Naive thymus-derived CD8-positive, alpha-beta T cell (primary cell): ENCODE measurements at regions not wholly inside any gene's neighbourhood (a gene's known extent, or its start where the extent isn't known, plus 50 kb on each side); places are given as distances from the start of the nearest gene placed in this dataset.

ENCODE experiments used
- ATAC-seq, 2 donors: fragments of 150-1000 bp; cut with Tn5 transposase in 1 of 2; sonication (Bioruptor Pico), chemical (Tn5 transposase) in 1 of 2; 1 replicate in 1 of 2; 2 replicates in 1 of 2; pipeline ENCODE4 v1.10.0; 2021; ENCODE audit warnings: mild to moderate bottlenecking in 2 of 2, moderate library complexity in 2 of 2
- POLR2A ChIA-PET: fragments of 350-600 bp; sonication (Branson Sonifier 250); formaldehyde crosslinking; loops from one replicate; lab custom pipeline; 2021; ENCODE audit warnings: antibody characterized with exemption; lab: Charles Lee
- DNase-seq, 10 donors: peaks; one replicate each; pipeline versions ENCODE4 v3.0.0 to v3.0.0-alpha.2; 2020 to 2022
- H3K27ac Mint-ChIP-seq, 10 donors: one replicate each; pipeline ENCODE4 v1.8.0; 2020 to 2022; ENCODE audit warnings: mild to moderate bottlenecking in 10 of 10, mixed read lengths in 10 of 10, moderate library complexity in 4 of 10, inconsistent platforms in 1 of 10
- H3K27me3 Mint-ChIP-seq, 5 donors: one replicate each; pipeline ENCODE4 v1.8.0; 2021 to 2022; ENCODE audit warnings: mixed read lengths in 5 of 5
- H3K36me3 Mint-ChIP-seq, 3 donors: one replicate each; pipeline ENCODE4 v1.8.0; 2020 to 2022; ENCODE audit warnings: mixed read lengths in 3 of 3, mild to moderate bottlenecking in 2 of 3, inconsistent platforms in 1 of 3
- H3K4me1 Mint-ChIP-seq, 4 donors: one replicate each; pipeline ENCODE4 v1.8.0; 2021 to 2022; ENCODE audit warnings: mixed read lengths in 4 of 4
- H3K4me3 Mint-ChIP-seq, 10 donors: one replicate each; pipeline ENCODE4 v1.8.0; 2020 to 2022; ENCODE audit warnings: mild to moderate bottlenecking in 10 of 10, mixed read lengths in 10 of 10, moderate library complexity in 6 of 10, inconsistent platforms in 1 of 10
- H3K9me3 Mint-ChIP-seq, 9 donors: one replicate each; pipeline ENCODE4 v1.8.0; 2020 to 2022; ENCODE audit warnings: mixed read lengths in 9 of 9, mild to moderate bottlenecking in 3 of 9, inconsistent platforms in 1 of 9, moderate library complexity in 1 of 9

DNA sequence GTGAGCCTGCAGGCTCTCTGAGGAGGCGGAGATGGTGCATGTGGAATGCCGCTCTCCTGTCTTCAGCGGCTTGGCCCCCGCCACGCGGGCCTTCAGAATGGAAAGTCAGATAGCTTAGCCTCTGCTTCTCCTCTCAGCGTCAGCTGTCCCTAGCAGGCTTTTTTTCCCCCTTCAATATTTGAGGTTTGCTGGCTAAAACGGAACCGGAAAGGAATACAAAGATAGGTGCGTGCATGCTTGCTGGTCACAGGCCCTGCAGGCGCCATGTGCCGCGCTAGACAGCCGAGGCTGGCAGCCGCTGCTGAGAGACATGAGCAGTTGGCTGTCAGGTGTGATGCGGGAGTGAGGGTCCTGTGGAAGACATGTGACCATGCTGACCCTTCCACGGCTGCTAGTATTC is 161.2 kb upstream of the COBL start:
- Mint-ChIP-seq H3K27ac (no peak overlapping the region), H3K27me3 (peaks cover 0 to 4% (median 0%) of the 10 kb centered on the region in 5 donors), H3K4me3 (no peak overlapping the region)

DNA sequence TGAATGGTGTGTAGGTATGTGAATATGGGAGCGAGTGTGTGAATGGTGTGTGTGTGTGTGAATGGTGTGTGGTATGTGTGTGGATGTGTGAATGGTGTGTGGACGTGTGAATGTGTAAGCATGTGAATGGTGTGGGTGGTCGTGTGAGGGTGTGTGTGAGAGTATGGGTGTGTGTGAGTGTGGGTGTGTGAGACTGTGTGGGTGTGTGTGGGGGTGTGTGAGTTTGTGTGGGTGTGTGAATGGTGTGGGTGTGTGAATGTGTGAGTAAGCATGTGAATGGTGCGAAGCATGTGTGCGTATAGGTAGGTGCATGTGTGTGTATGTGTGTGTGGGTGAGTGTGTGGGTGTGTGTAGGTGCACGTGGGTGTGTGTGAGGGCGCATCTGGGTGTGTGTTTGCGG is 160.7 kb upstream of the COBL start:
- ATAC-seq = no peak
- POLR2A ChIA-PET = no interaction called here
- Mint-ChIP-seq H3K4me3 (no peak overlapping the region), H3K4me1 (peaks cover 0 to 5% (median 1%) of the 10 kb centered on the region in 4 donors), H3K27ac (no peak overlapping the region), H3K36me3 (no peaks in the 10 kb centered on the region), H3K27me3 (peaks cover 0 to 8% (median 0%) of the 10 kb centered on the region in 5 donors), H3K9me3 (peaks cover 0 to 5% (median 0%) of the 10 kb centered on the region in 9 donors)
- no peak for DNase-seq

More for the DNA sequence above, 161.2 kb upstream of the COBL start:
- ATAC-seq (no peak), DNase-seq (no peak)
- H3K36me3 Mint-ChIP-seq = no peaks in the 10 kb centered on the region
- H3K9me3 Mint-ChIP-seq = peaks cover 0 to 5% (median 0%) of the 10 kb centered on the region in 9 donors
- POLR2A ChIA-PET = no interaction called here
- peaks cover 0 to 2% (median 0%) of the 10 kb centered on the region in 4 donors for H3K4me1 Mint-ChIP-seq

DNA sequence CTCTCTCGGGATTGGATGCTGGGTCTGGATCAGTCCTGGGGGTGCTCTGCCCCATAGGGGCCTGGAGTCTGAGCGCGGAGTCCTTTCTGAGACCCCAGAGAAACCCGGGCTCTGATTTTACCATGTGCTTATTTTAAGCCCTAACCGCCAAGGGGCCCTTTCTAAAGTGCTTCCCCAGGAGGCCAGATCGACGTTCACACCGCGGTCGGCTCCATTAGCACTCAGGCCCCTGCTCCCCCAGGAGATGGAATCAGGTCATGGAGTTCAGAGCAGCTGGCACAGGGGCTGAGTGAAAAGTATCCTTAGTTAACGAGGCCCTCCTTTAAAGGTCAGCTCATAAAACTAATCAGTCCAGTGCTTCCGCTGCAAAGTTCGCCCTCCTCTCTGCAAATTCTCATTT is 159.4 kb upstream of the COBL start:
- DNase-seq (no peak), ATAC-seq (no peak)
- Mint-ChIP-seq H3K4me3 (no peak overlapping the region), H3K9me3 (peaks cover 0 to 5% (median 0%) of the 10 kb centered on the region in 9 donors), H3K27me3 (peaks cover 3 to 12% (median 5%) of the 10 kb centered on the region in 5 donors), H3K36me3 (no peaks in the 10 kb centered on the region), H3K4me1 (peaks cover 0 to 16% (median 9%) of the 10 kb centered on the region in 4 donors), H3K27ac (peak overlapping the region in 1 of 10 donors; percentile 56)
- POLR2A ChIA-PET = no interaction called here

DNA sequence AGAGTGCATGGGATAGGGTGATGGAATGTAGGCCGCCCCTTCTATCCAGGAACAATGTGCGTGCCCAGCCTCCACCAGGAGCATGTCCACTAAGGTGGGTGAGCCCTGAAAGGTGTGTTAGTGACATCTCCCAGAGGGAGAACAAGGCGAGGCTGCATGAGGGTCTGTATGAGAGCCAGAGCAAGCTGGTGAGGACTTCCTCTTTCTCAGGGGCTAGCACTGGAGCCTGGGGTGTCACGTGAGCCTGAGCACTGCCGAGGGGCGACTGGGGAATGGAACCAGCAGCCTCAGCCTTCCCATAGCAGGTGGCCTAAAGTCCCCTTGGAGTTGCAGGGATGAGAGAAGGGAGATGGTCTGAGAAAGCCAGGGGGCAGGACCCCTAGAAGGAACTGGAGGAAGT is 156.3 kb upstream of the COBL start:
- Mint-ChIP-seq H3K9me3 (peaks cover 0 to 3% (median 0%) of the 10 kb centered on the region in 9 donors), H3K27me3 (peaks cover 3 to 12% (median 10%) of the 10 kb centered on the region in 5 donors), H3K27ac (peak overlapping the region in 1 of 10 donors; percentile 19), H3K36me3 (no peaks in the 10 kb centered on the region), H3K4me3 (peak overlapping the region in 2 of 10 donors; percentile 8 to 14), H3K4me1 (peaks cover 2 to 25% (median 15%) of the 10 kb centered on the region in 4 donors)
- DNase-seq = no peak
- no peak for ATAC-seq
- POLR2A ChIA-PET = no interaction called here

DNA sequence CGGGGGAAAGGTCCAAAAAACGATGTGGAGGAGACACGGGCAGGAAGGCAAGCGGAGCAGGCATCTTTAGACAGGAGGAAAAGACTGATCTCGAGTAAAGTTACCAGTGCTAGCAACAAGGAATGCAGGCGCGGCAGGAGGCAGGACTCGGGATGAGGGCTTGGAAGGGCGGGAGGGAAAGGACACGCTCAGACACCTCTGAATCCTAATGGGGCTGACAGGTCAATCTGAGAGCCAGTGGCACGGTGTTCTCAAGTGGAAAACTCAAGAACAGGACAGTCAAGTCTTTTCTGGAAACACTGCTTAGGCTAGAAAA is 155.3 kb upstream of the COBL start:
- DNase-seq = no peak
- H3K27ac Mint-ChIP-seq = peak overlapping the region in 7 of 10 donors; percentile 1 to 89 (median 58)
- H3K4me1 Mint-ChIP-seq = peaks cover 9 to 34% (median 23%) of the 10 kb centered on the region in 4 donors
- H3K4me3 Mint-ChIP-seq = peak overlapping the region in 8 of 10 donors; percentile 59 to 76 (median 70)
- ATAC-seq = no peak
- H3K36me3 Mint-ChIP-seq = no peaks in the 10 kb centered on the region
- peaks cover 3 to 12% (median 10%) of the 10 kb centered on the region in 5 donors for H3K27me3 Mint-ChIP-seq
- POLR2A ChIA-PET = no interaction called here
- H3K9me3 Mint-ChIP-seq = peaks cover 0 to 3% (median 0%) of the 10 kb centered on the region in 9 donors

DNA sequence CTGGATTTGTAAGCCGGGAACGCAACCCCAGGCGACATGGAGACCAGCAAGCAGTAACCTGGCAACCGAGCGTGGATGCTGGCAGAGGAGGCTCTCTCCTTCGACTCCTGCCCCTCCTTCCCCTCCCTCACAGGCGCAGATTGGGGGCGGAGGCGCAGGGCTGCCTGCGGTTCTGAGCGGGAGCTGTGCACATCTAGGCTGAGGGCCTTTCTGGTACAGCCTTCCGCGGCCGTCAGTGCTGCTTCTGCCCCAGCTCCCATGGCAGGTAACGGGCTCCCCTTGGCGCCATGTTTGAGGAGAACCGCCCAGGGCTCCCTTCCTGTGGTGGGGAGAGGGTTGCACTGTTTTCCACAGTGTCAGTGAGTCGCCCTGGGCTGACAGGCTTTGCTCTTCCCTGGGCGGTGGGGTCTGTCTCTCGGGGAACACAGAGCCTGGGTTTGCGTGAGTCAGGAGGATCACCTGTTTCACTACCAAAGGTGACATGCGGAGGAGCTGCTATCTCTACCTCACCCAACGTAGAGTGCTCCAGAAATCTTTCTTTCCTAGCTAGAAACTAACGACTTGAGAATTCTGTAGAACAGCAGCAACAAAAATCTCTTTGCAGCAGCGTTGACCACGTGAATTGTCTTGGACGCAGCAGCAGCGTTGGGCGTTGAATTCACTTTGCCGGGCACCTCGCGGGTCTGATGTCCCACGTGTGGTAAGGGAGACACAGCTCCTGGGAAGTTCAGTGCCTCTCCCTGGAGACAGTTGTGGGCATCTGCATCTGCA is 154.8 kb upstream of the COBL start:
- peak overlapping the region in 8 of 10 donors; percentile 44 to 89 (median 66) for H3K27ac Mint-ChIP-seq
- peak overlapping the region in 9 of 10 donors; percentile 59 to 76 (median 68) for H3K4me3 Mint-ChIP-seq
- peaks cover 3 to 12% (median 10%) of the 10 kb centered on the region in 5 donors for H3K27me3 Mint-ChIP-seq
- no peaks in the 10 kb centered on the region for H3K36me3 Mint-ChIP-seq
- DNase-seq (peak in 5 of 10 donors; percentile 15 to 27 (median 23)), ATAC-seq (peak; percentile 48 to 61)
- peaks cover 0 to 3% (median 0%) of the 10 kb centered on the region in 9 donors for H3K9me3 Mint-ChIP-seq
- H3K4me1 Mint-ChIP-seq = peaks cover 9 to 36% (median 26%) of the 10 kb centered on the region in 4 donors
- POLR2A ChIA-PET = no interaction called here

DNA sequence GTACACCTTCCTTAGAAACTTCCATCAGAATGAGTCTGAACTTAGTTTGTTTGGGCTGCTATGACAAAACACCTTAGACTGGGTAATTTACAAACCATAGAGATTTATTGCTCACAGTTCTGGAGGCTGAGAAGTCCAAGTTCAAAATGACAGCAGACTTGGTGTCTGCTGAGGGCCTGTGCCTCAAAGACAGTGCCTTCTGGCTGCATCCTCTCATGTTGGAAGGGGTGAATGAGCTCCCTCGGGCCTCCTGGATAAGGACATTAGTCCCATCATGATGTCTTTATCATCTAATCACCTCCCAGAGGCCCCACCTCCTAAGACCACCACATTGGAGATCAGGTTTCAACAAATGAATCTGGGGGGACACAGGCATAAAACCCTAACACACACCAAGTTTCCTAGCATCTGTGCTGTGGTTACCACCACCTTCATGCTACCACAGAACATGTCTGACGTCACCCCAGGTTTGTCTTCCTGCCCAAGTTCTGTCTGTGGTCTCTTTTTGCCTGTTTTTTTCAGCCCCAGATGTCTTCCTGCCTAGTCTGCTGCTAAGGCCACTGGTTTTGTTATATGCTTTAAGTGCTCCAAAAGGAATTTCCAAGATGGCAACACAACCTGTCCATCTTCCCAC is 150.9 kb upstream of the COBL start:
- Mint-ChIP-seq H3K27me3 (peaks cover 3 to 10% (median 5%) of the 10 kb centered on the region in 5 donors), H3K27ac (peak overlapping the region in 9 of 10 donors; percentile 36 to 92 (median 82)), H3K9me3 (peaks cover 0 to 2% (median 0%) of the 10 kb centered on the region in 9 donors), H3K4me3 (peak overlapping the region in 5 of 10 donors; percentile 8 to 50 (median 34)), H3K36me3 (no peaks in the 10 kb centered on the region), H3K4me1 (peaks cover 9 to 42% (median 24%) of the 10 kb centered on the region in 4 donors)
- ATAC-seq (peak; percentile 86 to 87), DNase-seq (peak in 8 of 10 donors; percentile 21 to 71 (median 62))
- POLR2A ChIA-PET = no interaction called here

DNA sequence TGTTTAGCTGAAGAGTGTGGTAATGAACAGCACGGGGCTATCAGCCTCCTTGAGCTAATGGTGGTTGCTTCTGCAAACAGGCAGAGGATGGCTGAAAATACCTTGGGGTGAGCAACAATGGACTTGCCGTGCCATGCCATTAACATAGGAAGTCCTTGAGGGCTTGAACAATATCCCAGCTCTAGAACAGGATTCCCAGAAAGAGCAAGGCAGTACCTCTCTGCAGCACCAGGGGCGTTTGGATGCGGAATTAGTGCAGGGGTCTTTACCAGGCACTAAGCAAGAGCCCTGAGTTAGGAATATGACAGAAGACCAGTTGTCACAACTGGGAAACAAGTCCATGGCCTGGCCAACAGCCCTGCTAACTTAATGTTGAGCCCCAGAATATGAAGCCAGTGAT is 143.2 kb upstream of the COBL start:
- Mint-ChIP-seq H3K4me1 (no peaks in the 10 kb centered on the region), H3K27me3 (peaks cover 0 to 3% (median 0%) of the 10 kb centered on the region in 5 donors), H3K9me3 (peaks cover 0 to 2% (median 0%) of the 10 kb centered on the region in 9 donors), H3K36me3 (no peaks in the 10 kb centered on the region), H3K27ac (no peak overlapping the region), H3K4me3 (no peak overlapping the region)
- POLR2A ChIA-PET = no interaction called here
- no peak for ATAC-seq
- DNase-seq = no peak

DNA sequence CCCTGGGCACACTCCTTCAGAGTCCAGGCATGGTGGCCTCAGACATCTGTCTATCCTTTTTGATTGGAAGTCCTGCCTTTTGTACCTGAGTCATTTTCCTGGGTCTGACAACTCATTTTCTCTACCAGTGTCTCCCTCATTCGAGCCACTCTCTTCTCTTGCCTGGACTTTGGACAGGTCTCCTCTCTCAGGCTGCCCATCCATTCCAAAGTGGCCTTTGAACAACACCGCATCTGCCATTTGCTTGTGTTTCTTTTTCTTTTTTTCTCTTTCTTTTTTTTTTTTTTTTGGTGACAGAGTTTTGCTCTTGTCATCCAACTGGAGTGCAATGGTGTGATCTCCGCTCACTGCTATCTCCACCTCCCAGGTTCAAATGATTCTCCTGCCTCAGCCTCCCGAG is 142.1 kb upstream of the COBL start:
- ATAC-seq = no peak
- H3K27ac Mint-ChIP-seq = no peak overlapping the region
- H3K4me1 Mint-ChIP-seq = no peaks in the 10 kb centered on the region
- DNase-seq = no peak
- POLR2A ChIA-PET = no interaction called here
- H3K27me3 Mint-ChIP-seq = no peaks in the 10 kb centered on the region
- no peaks in the 10 kb centered on the region for H3K36me3 Mint-ChIP-seq
- peaks cover 0 to 2% (median 0%) of the 10 kb centered on the region in 9 donors for H3K9me3 Mint-ChIP-seq
- H3K4me3 Mint-ChIP-seq = no peak overlapping the region

DNA sequence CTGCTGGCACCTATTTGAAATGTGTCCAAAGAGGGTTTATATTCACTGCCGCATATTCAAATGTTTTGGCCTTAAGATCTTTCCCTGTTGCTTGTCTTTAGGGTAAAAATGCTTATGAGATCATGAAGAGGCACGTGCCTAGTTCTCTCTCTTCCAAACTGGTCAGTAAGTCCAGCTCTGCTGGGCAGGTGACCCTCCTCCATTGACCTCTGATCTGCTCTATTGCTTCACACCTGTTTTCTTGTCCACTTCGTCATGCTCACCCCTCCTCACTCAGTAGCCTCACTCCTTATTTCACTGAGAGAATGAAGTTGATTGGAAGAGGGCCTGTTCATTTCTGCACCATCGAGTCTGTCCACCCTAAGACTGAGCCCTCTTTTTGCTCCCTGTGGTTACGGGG is 140.5 kb upstream of the COBL start:
- H3K9me3 Mint-ChIP-seq = no peaks in the 10 kb centered on the region
- H3K4me1 Mint-ChIP-seq = no peaks in the 10 kb centered on the region
- H3K27ac Mint-ChIP-seq = peak overlapping the region in 2 of 10 donors; percentile 0 to 21
- DNase-seq (no peak), ATAC-seq (no peak)
- no peaks in the 10 kb centered on the region for H3K36me3 Mint-ChIP-seq
- no peak overlapping the region for H3K4me3 Mint-ChIP-seq
- POLR2A ChIA-PET = no interaction called here
- no peaks in the 10 kb centered on the region for H3K27me3 Mint-ChIP-seq

DNA sequence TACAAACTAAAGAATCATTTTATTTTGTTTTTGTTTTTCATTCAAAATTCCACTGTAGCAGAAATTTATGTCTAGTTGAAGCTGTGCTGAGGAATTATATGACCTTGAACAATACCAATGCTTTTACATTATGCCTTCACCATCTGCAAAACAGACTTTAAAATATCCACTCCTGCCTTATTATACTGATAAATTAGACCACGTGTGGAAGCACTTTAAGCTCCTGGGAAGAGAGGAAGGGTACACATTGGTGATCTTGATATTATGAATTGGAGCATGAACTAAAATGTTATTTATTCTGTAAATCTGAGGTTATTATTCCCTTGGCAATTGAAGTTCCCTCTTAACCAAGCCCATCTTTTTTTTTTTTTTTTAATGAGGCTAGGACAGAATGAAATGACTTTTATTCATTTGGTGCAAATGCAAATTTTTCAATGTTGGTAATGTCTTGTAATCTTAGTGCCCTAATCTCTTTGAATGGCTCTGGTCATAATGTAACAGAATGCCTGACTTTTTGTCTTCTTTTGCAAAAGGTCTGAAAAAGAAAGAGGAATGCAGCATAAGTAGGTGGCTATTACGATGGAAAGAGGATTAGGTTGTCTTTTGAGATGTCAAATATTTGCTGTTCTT is 139.9 kb upstream of the COBL start:
- Mint-ChIP-seq H3K4me3 (no peak overlapping the region), H3K27ac (no peak overlapping the region), H3K27me3 (no peaks in the 10 kb centered on the region), H3K9me3 (no peaks in the 10 kb centered on the region), H3K4me1 (no peaks in the 10 kb centered on the region), H3K36me3 (no peaks in the 10 kb centered on the region)
- ATAC-seq = no peak
- no peak for DNase-seq
- POLR2A ChIA-PET = no interaction called here

DNA sequence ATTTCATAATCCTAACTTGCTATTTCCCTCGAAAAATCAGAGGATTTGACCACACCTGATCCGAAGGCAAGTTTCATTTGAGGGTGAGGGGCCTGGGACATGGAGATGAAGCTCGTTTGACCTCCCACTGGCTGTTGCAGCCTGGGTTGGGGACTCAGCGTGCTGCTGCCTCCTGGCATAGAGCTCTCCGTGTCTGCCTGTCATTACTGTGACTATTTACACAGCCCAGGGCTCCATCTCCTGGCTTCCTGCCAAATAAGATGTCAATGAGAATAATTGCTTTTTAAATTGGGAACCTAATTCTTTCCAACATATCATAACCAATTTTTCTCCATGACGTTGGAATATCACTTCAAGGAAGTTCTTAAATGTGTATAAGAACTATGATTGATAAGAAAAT is 139.3 kb upstream of the COBL start:
- H3K36me3 Mint-ChIP-seq = no peaks in the 10 kb centered on the region
- no peak for ATAC-seq
- H3K27me3 Mint-ChIP-seq = no peaks in the 10 kb centered on the region
- no peak overlapping the region for H3K4me3 Mint-ChIP-seq
- no peak overlapping the region for H3K27ac Mint-ChIP-seq
- no peaks in the 10 kb centered on the region for H3K9me3 Mint-ChIP-seq
- DNase-seq = no peak
- POLR2A ChIA-PET = no interaction called here
- no peaks in the 10 kb centered on the region for H3K4me1 Mint-ChIP-seq

DNA sequence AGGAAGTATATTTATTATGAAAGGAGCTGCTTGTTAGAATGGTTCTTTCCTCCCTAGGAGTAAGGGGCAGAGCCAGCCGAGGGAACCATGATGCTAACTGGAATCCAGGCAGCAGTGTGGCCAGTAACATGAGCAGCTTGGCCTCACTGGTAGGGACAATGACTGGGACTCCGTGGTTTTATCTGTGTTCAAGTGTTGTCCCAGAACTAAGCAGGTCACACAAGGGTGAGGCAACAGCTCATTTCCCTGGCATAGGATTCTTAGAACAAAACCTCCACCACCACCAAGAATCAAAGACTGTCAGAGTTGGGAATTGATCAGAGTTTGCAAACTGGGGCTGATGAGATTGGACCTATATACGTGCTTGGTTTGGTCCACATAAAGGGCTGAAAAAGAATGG is 138.9 kb upstream of the COBL start:
- peaks cover 0 to 2% (median 0%) of the 10 kb centered on the region in 9 donors for H3K9me3 Mint-ChIP-seq
- H3K4me3 Mint-ChIP-seq = no peak overlapping the region
- H3K27ac Mint-ChIP-seq = no peak overlapping the region
- no peaks in the 10 kb centered on the region for H3K36me3 Mint-ChIP-seq
- H3K27me3 Mint-ChIP-seq = peaks cover 0 to 2% (median 0%) of the 10 kb centered on the region in 5 donors
- ATAC-seq = no peak
- POLR2A ChIA-PET = no interaction called here
- DNase-seq = no peak
- no peaks in the 10 kb centered on the region for H3K4me1 Mint-ChIP-seq
